CD4-positive, alpha-beta T cell treated with Interleukin-1 beta for 1 hour (primary cell): ENCODE measurements at regions not wholly inside any gene's neighbourhood (a gene's known extent, or its start where the extent isn't known, plus 50 kb on each side); places are given as distances from the start of the nearest gene placed in this dataset.

Experiments
- DNase-seq, 2 donors: peaks; one replicate each; pipeline ENCODE4 v3.0.0-alpha.2; 2020 to 2022

GRCh38 chr5:54705994-54706653 lies 188.6 kb downstream of the SNX18 start:
- no peak for DNase-seq

DNA sequence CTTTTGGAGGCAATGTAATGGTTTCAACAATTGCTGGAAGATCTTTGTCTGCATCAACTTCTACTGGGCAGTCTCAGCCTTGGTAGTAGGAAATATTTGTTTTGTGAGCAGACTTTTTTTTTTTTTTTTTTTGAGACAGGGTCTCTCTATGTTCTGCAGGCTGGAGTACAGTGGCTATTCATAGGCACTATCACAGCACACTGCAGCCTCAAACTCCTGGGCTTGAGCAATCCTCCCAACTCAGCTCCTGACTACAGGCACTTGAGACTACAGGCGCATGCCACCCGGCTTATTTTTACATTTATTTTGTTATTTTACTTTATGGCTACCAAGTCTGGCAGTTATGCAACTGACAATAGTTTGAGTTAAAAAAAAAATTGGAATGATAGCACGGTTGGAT lies 187.3 kb downstream of the SNX18 start:
- DNase-seq, result no peak

DNA sequence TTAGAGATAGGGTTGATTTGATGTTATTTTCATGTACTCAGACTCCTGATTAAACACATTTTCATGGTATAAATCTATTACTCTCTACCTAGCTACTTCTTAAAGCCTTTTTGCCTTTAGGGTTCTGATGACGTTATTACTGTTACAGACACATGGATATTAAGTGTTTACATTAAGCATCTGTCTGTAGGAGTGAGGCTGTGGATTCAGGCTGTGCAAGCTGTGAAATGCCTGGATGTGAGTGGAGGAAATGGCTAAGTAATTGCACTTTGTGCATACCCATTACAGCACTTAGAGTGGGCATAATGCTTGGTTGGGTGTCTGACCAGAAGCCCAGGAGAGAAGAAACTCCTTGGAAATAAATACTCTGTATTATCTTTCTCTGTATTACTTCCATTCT lies 186.8 kb downstream of the SNX18 start:
- no peak for DNase-seq

DNA sequence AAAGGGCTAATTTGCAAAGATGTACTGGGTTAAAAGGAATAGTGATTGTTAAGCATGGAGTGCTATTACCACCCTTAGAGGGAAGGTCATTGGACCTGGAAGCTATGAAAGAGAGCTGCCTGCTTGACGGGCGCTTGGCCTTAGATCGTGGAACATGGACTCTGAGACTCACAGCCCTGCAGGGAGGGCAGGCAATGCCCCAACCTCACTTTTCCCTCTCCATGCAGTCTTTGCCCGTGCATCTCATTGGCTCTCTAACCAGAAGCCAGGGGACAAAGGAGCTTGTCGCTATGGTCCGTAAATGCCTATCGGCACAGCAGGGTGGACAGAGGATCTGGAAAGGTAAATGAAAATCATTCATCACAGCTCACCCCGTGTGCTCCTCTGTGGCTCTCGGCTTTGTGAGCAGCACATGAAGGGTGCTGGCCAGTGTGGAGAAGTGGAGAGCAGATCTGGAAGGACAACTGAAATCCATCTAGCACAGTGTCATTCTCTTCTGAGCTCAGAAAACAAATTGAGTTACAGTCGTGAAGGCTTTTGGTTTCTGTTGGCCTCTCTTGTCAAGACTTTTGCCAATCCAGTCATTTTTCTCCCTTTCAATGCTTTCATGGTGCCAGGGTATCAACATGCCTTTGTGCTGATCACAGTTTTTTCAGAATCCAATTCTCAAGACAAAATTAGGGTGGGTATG lies 186.2 kb downstream of the SNX18 start:
- no peak for DNase-seq

GRCh38 chr5:54703133-54703532 lies 185.6 kb downstream of the SNX18 start:
- no peak for DNase-seq

DNA sequence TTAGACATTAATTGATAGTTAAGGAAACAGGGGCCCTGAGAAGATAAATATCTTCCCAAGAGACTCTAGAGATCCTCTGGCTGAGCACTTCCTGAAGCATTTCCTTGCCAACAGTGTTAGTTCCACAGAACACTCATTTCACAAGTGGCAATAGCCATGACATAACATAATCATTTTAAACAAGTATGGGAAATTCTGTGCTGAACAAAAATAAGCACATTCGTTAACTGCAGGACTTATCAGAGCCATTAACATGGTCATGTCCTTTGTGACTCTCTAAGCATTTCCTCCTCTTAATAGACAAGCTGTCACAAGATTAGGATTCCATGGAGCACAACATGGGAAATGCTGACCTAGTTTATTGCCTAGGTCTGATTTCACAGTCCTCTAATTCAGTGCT lies 184.9 kb downstream of the SNX18 start:
- no peak for DNase-seq

- no peak for DNase-seq
Observed at GRCh38 chr5:54700986-54701578, 183.5 kb downstream of the SNX18 start.

DNA sequence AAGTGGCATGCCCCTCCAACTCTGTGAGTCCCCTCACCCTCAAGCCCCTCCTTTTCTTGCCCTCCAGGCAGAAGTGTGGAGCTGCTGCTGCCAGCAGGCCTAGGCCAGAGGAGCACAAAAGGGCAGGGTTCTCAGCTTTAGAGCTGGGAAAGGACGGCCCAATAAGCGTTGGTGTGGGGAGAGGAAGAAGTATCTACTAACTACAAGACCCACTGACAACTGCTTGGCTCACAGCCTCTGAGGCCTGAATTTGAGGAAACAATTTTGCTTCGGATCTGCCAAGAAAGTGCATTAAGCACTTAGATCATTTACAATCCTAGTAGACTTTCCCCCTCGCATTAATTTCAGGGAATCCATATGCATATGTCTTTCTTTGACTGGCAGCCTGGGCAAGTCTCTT lies 179.4 kb downstream of the SNX18 start:
- no peak for DNase-seq

GRCh38 chr5:54696346-54696745 lies 178.8 kb downstream of the SNX18 start:
- DNase-seq, result no peak

DNA sequence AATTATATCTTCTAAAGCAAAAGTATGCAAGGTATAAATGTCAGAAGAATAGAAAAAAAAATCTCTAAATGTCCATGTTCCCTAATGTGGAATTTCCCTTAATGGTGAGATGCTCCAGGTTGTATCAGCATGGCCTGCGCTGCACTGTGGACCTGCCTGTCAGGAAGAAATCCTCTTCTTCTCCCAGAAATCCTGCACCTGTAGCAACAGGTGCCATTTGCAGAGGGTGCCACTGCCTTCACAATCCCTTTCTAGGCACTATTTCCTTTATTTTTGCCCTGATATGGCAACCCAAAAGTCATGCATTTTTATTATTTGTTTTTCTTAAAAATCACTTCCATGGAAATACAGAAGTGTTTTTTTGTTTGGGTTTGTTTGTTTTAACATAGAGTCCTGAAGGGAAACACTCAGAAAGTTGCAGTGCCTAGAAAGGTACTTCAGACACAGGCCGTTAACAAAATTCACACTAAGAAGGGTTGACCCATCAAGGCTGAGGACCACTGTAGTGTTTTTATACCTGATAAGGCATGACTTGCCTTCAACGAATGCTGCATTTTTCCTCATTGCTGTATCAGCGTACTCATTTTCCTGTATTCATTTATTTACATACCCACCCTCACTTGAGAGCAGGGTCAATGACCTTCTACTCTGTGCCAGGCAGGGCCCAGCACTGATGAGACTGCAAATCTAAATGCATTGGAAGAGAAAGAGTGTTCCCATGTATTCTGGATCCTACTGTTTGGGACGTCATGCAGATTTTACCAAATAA lies 177.8 kb downstream of the SNX18 start:
- no peak for DNase-seq

- DNase-seq, result no peak
Observed at GRCh38 chr5:54693936-54694657, 176.5 kb downstream of the SNX18 start.

DNA sequence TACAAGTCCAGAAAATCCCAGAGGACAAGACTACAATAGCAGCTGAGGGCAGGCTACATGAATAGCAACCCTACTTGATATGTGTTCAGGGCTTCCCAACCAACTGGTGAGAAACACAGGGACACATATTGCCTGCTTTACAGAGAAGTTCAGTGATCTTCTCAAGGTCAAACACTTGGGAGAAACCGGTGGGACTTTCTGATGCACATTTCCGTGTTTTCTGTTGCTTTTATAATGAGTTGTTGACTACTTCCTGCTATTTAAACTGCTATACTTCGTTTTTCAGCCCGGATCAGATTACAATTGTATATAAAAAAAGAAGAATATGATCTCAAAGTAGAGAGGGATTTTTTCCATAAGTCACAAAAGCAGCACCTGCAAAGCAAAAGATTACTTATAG lies 175.1 kb downstream of the SNX18 start:
- DNase-seq, result no peak

DNA sequence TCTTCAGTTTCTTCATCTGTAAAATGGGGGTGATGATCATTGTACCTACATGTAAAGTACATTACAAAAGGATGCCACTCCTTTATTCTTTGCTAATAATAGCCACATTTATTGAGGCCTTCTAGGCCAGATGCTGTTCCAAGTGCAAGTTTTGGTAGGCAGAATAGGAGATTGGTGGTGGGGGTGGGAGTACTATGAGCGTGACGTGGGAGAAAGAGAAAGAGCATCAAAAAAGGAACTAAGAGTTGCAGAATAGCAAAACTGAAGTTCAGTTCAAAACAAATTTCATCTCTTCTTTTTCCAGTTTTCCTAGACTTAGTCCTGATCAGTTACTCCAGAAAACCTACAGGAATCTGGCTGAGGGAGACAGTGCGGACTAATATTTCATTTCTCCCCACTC lies 174.1 kb downstream of the SNX18 start:
- no peak for DNase-seq

GRCh38 chr5:54689411-54690251 lies 172.1 kb downstream of the SNX18 start:
- DNase-seq, result no peak

DNA sequence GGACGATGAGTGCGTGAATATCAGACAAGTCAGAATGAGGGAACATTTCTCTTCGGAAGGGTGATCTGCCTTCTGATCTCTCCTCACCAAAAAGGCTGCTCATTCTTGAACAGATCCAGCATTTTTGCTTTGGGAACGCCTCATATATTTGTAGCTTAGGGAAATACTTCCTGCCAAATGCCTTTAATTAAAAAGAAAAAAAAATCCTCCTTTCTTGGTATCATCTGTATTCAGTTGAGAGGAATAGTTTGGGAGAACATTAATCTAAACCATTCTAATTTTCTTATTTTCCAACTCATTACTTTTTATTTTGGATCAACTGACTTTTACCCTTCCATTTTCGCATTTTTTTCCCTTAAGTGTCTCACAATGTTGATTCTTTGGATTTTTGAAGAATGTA lies 163.4 kb downstream of the SNX18 start:
- no peak for DNase-seq

DNA sequence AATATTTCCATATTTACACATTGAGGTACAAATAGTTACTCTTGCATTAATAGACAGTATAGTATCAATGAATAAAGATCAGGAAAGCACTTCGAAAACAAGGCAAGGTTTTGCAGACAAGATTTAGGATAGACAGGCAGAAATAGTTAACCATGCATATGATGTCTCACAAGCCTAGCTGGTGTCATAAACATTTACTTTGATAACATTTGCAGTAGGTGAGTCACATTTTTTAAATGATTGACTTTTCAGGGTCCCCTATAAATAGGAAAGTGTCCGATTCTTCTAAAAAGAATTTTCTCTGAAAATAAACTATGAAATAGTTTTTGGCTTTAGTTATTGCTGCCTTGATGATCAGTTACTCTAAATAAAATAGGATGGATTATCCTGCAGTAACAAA lies 162.1 kb downstream of the SNX18 start:
- DNase-seq, result no peak

- DNase-seq, result no peak
Observed at GRCh38 chr5:54678737-54679136, 161.2 kb downstream of the SNX18 start.

DNA sequence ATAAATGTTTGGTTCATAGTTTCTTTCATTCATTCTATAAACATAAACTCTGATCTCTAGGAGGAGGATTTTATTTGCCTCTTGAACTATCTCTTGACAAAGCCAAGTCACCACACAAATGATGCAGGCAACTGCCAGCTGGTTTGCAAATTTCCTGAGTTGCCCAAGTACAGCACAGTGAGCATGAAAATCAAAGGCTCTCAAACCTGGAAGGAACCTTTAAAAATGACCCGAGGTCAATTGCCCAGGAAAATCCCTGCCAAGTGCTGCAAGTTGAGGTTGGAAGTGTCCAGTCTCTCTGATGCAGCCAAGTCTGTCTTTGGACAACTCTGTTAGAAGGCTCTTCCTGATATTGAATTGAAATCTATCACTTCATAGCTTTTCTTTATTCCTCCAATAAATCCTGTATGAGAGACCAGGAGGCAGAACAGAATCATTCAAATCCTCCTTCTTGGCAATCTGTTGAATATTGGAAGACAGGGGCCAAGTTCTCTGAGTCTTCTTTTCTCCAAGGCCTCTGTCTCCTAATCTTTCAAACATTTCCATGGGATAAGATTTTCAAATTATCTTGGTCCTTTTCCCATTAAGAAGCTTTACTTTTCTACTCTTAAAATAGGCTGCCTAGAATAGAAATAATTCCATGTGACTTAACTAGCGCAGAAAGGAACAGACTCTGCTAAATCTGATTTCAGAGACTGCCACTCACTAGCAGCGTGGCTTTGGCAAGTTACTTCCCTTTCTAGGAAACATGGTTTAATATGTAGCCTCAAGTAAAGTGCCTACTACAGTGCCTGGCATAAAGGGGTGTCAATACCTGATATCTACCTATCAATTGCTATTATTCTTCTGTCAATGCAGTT lies 159.2 kb downstream of the SNX18 start:
- DNase-seq, result peak in 1 of 2 donors; percentile 46

DNA sequence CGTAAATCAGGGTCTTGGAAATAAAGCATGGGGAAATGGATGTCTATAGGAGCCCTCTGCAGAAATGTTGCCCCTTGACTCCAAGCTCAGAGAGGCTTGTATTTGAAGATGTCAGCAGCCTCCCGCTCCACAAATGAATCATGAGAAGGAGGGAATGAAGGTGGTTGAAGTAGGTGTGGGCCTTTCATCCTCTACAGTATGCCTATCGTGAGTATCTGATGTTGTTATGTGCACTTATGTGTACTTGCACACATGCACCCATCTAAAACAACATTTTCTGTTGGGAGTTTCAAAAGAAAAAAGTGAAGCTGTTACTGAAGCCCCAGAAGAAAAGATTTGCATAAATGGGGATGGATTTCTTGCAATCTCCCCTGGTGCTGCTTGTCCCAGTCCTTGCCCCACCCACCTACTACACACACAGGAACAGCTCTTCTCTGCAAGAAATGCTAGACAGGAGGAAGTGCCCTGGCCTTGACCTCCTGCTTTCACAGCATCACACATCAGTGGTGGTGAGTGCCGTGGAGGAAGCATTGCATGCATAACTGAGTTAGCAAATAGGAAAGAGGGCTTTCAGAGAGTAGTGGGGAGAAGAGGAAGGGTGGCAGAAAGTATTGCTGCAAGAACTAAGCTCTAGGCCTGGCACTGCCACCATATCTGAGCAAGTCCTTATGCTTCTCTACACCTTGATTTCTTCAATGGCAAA lies 156.1 kb downstream of the SNX18 start:
- DNase-seq, result peak; percentile 52 to 82

- no peak for DNase-seq
Observed at GRCh38 chr5:54672871-54673270, 155.3 kb downstream of the SNX18 start.
